Astrocyte (in vitro differentiated cells and primary cell): ENCODE measurements at regions not wholly inside any gene's neighbourhood (a gene's known extent, or its start where the extent isn't known, plus 50 kb on each side); places are given as distances from the start of the nearest gene placed in this dataset.

Experiments used
- DNase-seq: peaks from one replicate; pipeline ENCODE4 v3.0.0-alpha.2; 2010; ENCODE audit warnings: low read depth
- FAIRE-seq: peaks from 2 replicates; lab custom pipeline; 2011; peaks lifted over from hg19 to GRCh38; lab: Jason Lieb, UNC
- H2AFZ ChIP-seq: 2 replicates; pipeline ENCODE4 v1.6.0; 2012; ENCODE audit warnings: low read depth, low read length, inconsistent platforms
- H3K27ac ChIP-seq: 2 replicates; pipeline ENCODE4 v1.5.1; 2011; ENCODE audit warnings: low read depth, low read length, inconsistent platforms
- H3K27me3 ChIP-seq: 2 replicates; pipeline ENCODE4 v1.6.0; 2011; ENCODE audit warnings: low read length, inconsistent platforms; ENCODE audit not compliant: insufficient read depth
- H3K36me3 ChIP-seq: 2 replicates; pipeline ENCODE4 v1.5.1; 2011; ENCODE audit warnings: low read length, inconsistent platforms; ENCODE audit not compliant: insufficient read depth
- H3K4me1 ChIP-seq: 2 replicates; pipeline ENCODE4 v1.5.1; 2011; ENCODE audit warnings: low read length, inconsistent platforms; ENCODE audit not compliant: insufficient read depth
- H3K4me2 ChIP-seq: 2 replicates; pipeline ENCODE4 v1.6.0; 2012; ENCODE audit warnings: low read length, inconsistent platforms
- H3K4me3 ChIP-seq: 2 replicates; pipeline ENCODE4 v1.5.1; 2011; ENCODE audit warnings: low read depth, mild to moderate bottlenecking, low read length, inconsistent platforms; ENCODE audit not compliant: insufficient read depth
- H3K79me2 ChIP-seq: 2 replicates; pipeline ENCODE4 v1.6.0; 2012; ENCODE audit warnings: mild to moderate bottlenecking, low read length, inconsistent platforms; ENCODE audit not compliant: insufficient read depth
- H3K9ac ChIP-seq: 2 replicates; pipeline ENCODE4 v1.6.0; 2012; ENCODE audit warnings: mild to moderate bottlenecking, low read length, inconsistent platforms
- H3K9me3 ChIP-seq: 2 replicates; pipeline ENCODE4 v1.5.1; 2012; ENCODE audit warnings: low read depth, mild to moderate bottlenecking, low read length, inconsistent platforms; ENCODE audit not compliant: insufficient read depth
- H4K20me1 ChIP-seq: 2 replicates; pipeline ENCODE4 v1.6.0; 2012; ENCODE audit warnings: low read length, inconsistent platforms; ENCODE audit not compliant: insufficient read depth
- H3K27ac Mint-ChIP-seq: one replicate; pipeline ENCODE4 v1.8.0; 2021; ENCODE audit warnings: mild to moderate bottlenecking, mixed read lengths; ENCODE audit not compliant: unreplicated experiment
- H3K27me3 Mint-ChIP-seq: one replicate; pipeline ENCODE4 v1.8.0; 2021; ENCODE audit warnings: low read depth, mixed read lengths; ENCODE audit not compliant: unreplicated experiment
- H3K36me3 Mint-ChIP-seq: one replicate; pipeline ENCODE4 v1.8.0; 2021; ENCODE audit warnings: low read depth, mixed read lengths; ENCODE audit not compliant: unreplicated experiment
- H3K4me1 Mint-ChIP-seq: one replicate; pipeline ENCODE4 v1.8.0; 2021; ENCODE audit warnings: low read depth, mixed read lengths; ENCODE audit not compliant: unreplicated experiment
- H3K4me3 Mint-ChIP-seq: one replicate; pipeline ENCODE4 v1.8.0; 2021; ENCODE audit warnings: mild to moderate bottlenecking, moderate library complexity, mixed read lengths; ENCODE audit not compliant: unreplicated experiment
- H3K9me3 Mint-ChIP-seq: one replicate; pipeline ENCODE4 v1.8.0; 2021; ENCODE audit warnings: mild to moderate bottlenecking, mixed read lengths; ENCODE audit not compliant: unreplicated experiment
- CTCF ChIP-seq: IDR thresholded peaks from 2 replicates; pipeline ENCODE4 v1.5.1; 2011; ENCODE audit warnings: low read depth, mild to moderate bottlenecking, inconsistent platforms, low read length, moderate library complexity; ENCODE audit not compliant: insufficient read depth
- EZH2 ChIP-seq: IDR thresholded peaks from 2 replicates; pipeline ENCODE4 v1.6.1; 2012; ENCODE audit warnings: mild to moderate bottlenecking, low read length, inconsistent platforms; ENCODE audit not compliant: insufficient read depth

GRCh38 chr22:48340191-48340590, 1487.5 kb downstream of the BRD1 start:
- peaks cover 53% of the 10 kb centered on the region for H3K27me3 Mint-ChIP-seq
- peaks cover 3% of the 10 kb centered on the region for H3K9me3 Mint-ChIP-seq
- Histone ChIP-seq H3K9me3 (peaks cover 2% of the 10 kb centered on the region), H3K36me3 (no peaks in the 10 kb centered on the region), H3K4me2 (no peak overlapping the region), H3K27ac (no peak overlapping the region), H3K9ac (no peak overlapping the region), H3K79me2 (no peaks in the 10 kb centered on the region), H2AFZ (no peak overlapping the region), H4K20me1 (no peaks in the 10 kb centered on the region), H3K4me3 (no peak overlapping the region), H3K4me1 (no peaks in the 10 kb centered on the region), H3K27me3 (no peaks in the 10 kb centered on the region)
- H3K4me3 Mint-ChIP-seq = no peak overlapping the region
- DNase-seq = no peak
- H3K27ac Mint-ChIP-seq = no peak overlapping the region
- FAIRE-seq = no peak
- peaks cover 3% of the 10 kb centered on the region for H3K4me1 Mint-ChIP-seq
- H3K36me3 Mint-ChIP-seq = no peaks in the 10 kb centered on the region
- TF ChIP-seq EZH2 (no peak), CTCF (no peak)

- H2AFZ ChIP-seq = no peak overlapping the region
- H3K4me3 ChIP-seq = no peak overlapping the region
- no peaks in the 10 kb centered on the region for H3K36me3 ChIP-seq
- no peak for DNase-seq
- H3K27ac Mint-ChIP-seq = no peak overlapping the region
- no peak overlapping the region for H3K4me2 ChIP-seq
- H3K9me3 ChIP-seq = peaks cover 2% of the 10 kb centered on the region
- TF ChIP-seq EZH2 (no peak), CTCF (no peak)
- no peak overlapping the region for H3K9ac ChIP-seq
- no peak overlapping the region for H3K27ac ChIP-seq
- no peaks in the 10 kb centered on the region for H3K36me3 Mint-ChIP-seq
- no peaks in the 10 kb centered on the region for H3K27me3 ChIP-seq
- H4K20me1 ChIP-seq = no peaks in the 10 kb centered on the region
- no peaks in the 10 kb centered on the region for H3K79me2 ChIP-seq
- H3K9me3 Mint-ChIP-seq = peaks cover 3% of the 10 kb centered on the region
- peaks cover 53% of the 10 kb centered on the region for H3K27me3 Mint-ChIP-seq
- no peak overlapping the region for H3K4me3 Mint-ChIP-seq
- H3K4me1 ChIP-seq = no peaks in the 10 kb centered on the region
- FAIRE-seq = no peak
- peaks cover 3% of the 10 kb centered on the region for H3K4me1 Mint-ChIP-seq
Measured at GRCh38 chr22:48338793-48339705, 1488.6 kb downstream of the BRD1 start.
